ENCODE measurements at regions not wholly inside any gene's neighbourhood (a gene's known extent, or its start where the extent isn't known, plus 50 kb on each side); places are given as distances from the start of the nearest gene placed in this dataset.
A peak's percentile ranks its signal among the peaks of the same experiment; 100 is the strongest.

DNA sequence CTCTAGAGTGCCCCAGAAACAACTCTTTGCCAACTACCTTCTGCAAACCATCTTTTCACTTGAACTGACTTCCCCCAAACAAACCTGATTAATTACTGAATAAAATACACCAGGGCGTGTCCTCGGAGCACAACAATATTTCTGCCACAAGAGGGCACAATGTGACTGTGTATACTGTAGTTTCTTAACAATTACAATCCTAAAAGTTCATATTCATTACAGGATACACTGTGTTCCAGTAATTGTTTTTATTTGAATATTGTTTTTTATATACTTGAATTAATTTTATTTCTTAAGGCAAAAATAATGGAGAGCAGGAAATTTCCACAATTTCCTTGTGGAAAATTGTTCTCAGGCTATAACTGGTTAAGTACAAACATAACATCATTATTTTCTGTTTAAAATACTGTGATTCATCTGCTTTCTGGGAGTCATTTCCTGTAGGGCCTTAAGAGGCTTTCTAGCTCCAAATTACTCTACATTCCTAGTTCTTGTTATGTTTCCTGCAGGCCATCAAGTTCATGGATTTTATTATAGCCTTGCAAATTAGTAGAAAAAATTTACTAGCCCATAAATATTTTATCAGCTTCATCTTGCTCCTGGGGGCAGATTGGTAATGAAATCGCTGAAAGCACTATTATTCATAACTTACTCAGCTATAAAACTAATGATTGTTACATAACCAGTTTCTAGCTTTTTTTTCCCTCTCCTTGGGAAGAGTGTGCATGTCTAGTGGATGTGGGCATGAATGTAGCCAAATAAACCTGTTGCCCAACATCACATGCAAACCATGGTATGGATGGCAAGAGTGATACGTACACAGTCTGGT, 51.9 kb upstream of the SLC22A16 start:
- H3K27ac Mint-ChIP-seq: peak overlapping the region; percentile 37 to 81 (median 58)
- no peaks in the 10 kb centered on the region for H3K27me3 Mint-ChIP-seq (ENCODE audit: low read depth)
- H3K9me3 Mint-ChIP-seq: no peaks in the 10 kb centered on the region
- H3K36me3 Mint-ChIP-seq (ENCODE audit: low read depth): no peaks in the 10 kb centered on the region
- peaks cover 28% of the 10 kb centered on the region for H3K4me1 Mint-ChIP-seq
- no peak overlapping the region for H3K4me3 Mint-ChIP-seq
- TF ChIP-seq, protein P1, sequence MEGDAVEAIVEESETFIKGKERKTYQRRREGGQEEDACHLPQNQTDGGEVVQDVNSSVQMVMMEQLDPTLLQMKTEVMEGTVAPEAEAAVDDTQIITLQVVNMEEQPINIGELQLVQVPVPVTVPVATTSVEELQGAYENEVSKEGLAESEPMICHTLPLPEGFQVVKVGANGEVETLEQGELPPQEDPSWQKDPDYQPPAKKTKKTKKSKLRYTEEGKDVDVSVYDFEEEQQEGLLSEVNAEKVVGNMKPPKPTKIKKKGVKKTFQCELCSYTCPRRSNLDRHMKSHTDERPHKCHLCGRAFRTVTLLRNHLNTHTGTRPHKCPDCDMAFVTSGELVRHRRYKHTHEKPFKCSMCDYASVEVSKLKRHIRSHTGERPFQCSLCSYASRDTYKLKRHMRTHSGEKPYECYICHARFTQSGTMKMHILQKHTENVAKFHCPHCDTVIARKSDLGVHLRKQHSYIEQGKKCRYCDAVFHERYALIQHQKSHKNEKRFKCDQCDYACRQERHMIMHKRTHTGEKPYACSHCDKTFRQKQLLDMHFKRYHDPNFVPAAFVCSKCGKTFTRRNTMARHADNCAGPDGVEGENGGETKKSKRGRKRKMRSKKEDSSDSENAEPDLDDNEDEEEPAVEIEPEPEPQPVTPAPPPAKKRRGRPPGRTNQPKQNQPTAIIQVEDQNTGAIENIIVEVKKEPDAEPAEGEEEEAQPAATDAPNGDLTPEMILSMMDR (IDR thresholded peaks at IDR 0.05; ENCODE audit: unreplicated experiment in 3 of 3): peak; percentile 80 to 90 (median 83)

DNA sequence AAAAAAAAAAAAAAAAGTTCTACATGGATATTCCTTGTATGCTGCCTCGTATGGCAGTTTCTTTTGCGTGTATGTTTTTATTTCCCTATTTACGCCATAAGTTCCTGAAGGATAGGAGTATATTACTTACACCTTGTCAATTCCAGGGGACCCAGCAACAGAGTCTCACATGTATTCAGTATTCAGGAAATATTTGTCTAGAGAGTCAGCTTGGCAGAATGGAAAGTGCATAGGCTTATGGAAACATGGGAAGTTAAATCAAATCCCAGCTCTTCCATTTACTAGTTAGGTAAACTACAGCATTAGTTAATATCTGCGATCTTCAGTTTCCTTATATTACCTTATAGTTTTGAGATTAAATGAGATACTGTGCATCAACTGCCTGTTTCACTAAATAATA, 51.1 kb upstream of the SLC22A16 start:
- Mint-ChIP-seq H3K9me3 (no peaks in the 10 kb centered on the region), H3K27ac (peak overlapping the region in 1 of 3 experiments; percentile 37), H3K4me3 (no peak overlapping the region), H3K4me1 (peaks cover 24% of the 10 kb centered on the region), H3K36me3 (ENCODE audit: low read depth) (no peaks in the 10 kb centered on the region), H3K27me3 (ENCODE audit: low read depth) (no peaks in the 10 kb centered on the region)
- TF ChIP-seq, protein P1 (IDR thresholded peaks at IDR 0.05; ENCODE audit: unreplicated experiment in 3 of 3): no peak

DNA sequence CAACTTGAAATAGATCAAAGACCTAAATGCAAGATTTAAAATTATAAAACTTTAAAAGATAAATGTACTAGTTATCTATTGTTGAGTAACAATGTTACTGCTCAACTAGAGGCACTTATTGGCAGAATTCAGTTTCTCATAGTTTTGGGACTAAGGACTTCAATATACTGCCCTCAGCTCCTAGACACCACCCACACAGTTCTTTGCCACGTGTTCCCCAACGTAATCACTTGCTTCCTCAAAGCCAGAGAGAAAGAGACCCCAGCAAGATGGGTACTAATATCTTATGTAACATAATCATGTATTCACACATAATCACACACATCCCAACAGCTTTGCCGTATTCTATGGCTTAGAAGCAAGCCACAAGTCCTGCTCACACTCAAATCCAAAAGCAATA, 50.3 kb upstream of the SLC22A16 start:
- no peaks in the 10 kb centered on the region for H3K27me3 Mint-ChIP-seq (ENCODE audit: low read depth)
- H3K36me3 Mint-ChIP-seq (ENCODE audit: low read depth): no peaks in the 10 kb centered on the region
- TF ChIP-seq, protein P1 (IDR thresholded peaks at IDR 0.05; ENCODE audit: unreplicated experiment in 3 of 3): no peak
- H3K4me3 Mint-ChIP-seq: no peak overlapping the region
- H3K27ac Mint-ChIP-seq: peak overlapping the region in 2 of 3 experiments; percentile 43 to 50
- H3K9me3 Mint-ChIP-seq: no peaks in the 10 kb centered on the region
- H3K4me1 Mint-ChIP-seq: peaks cover 18% of the 10 kb centered on the region
